Fibroblast of pulmonary artery (primary cell): ENCODE measurements at regions not wholly inside any gene's neighbourhood (a gene's known extent, or its start where the extent isn't known, plus 50 kb on each side); places are given as distances from the start of the nearest gene placed in this dataset.

Source experiments
- DNase-seq: peaks from one replicate; pipeline ENCODE4 v3.0.0-alpha.2; 2010; ENCODE audit warnings: low read depth
- H3K4me3 ChIP-seq: replicated peaks from 2 replicates; pipeline ENCODE4 v1.5.1; 2011; ENCODE audit warnings: low read depth, mild to moderate bottlenecking, control low read depth, low read length, moderate library complexity
- CTCF ChIP-seq: IDR thresholded peaks from 2 replicates; pipeline ENCODE4 v1.5.1; 2011; ENCODE audit warnings: mild to moderate bottlenecking, control low read depth, low read length, inconsistent platforms; ENCODE audit errors: missing control alignments

GRCh38 chr19:30932854-30933253 lies 416.4 kb downstream of the TSHZ3 start:
- no peak overlapping the region for H3K4me3 ChIP-seq
- no peak for DNase-seq
- TF ChIP-seq CTCF, result no peak

GRCh38 chr19:30930941-30931706 lies 418.1 kb downstream of the TSHZ3 start:
- no peak for DNase-seq
- TF ChIP-seq CTCF, result no peak
- no peak overlapping the region for H3K4me3 ChIP-seq

- H3K4me3 ChIP-seq, result no peak overlapping the region
- DNase-seq, result no peak
- TF ChIP-seq CTCF, result no peak
These were observed 421.5 kb downstream of the TSHZ3 start for GRCh38 chr19:30927705-30928104.

GRCh38 chr19:30924670-30925069 lies 424.6 kb downstream of the TSHZ3 start:
- TF ChIP-seq CTCF, result no peak
- no peak overlapping the region for H3K4me3 ChIP-seq
- no peak for DNase-seq

GRCh38 chr19:30924069-30924636 lies 425.1 kb downstream of the TSHZ3 start:
- no peak for TF ChIP-seq CTCF
- no peak for DNase-seq
- H3K4me3 ChIP-seq, result no peak overlapping the region

GRCh38 chr19:30923621-30924020 lies 425.6 kb downstream of the TSHZ3 start:
- DNase-seq, result no peak
- no peak for TF ChIP-seq CTCF

GRCh38 chr19:30923096-30923495 lies 426.1 kb downstream of the TSHZ3 start:
- no peak overlapping the region for H3K4me3 ChIP-seq
- DNase-seq, result no peak
- no peak for TF ChIP-seq CTCF

More at GRCh38 chr19:30923621-30924020, 425.6 kb downstream of the TSHZ3 start:
- H3K4me3 ChIP-seq, result no peak overlapping the region
